ENCODE measurements at regions not wholly inside any gene's neighbourhood (a gene's known extent, or its start where the extent isn't known, plus 50 kb on each side); places are given as distances from the start of the nearest gene placed in this dataset.

GRCh38 chr1:96552451-96552850 lies 169.1 kb upstream of the PTBP2 start:
- no peak for TF ChIP-seq CTCF (IDR thresholded peaks at IDR 0.05)
- no peaks in the 10 kb centered on the region for H3K36me3 Mint-ChIP-seq (ENCODE audit: low read depth)
- no peaks in the 10 kb centered on the region for H3K9me3 Mint-ChIP-seq
- intact Hi-C loops (cut with DNase I, micrococcal nuclease): no loop called here
- H3K4me3 Mint-ChIP-seq: no peak overlapping the region
- no peaks in the 10 kb centered on the region for H3K4me1 ChIP-seq (ENCODE audit: insufficient read depth, low read length)
- no peaks in the 10 kb centered on the region for H3K9me3 ChIP-seq (ENCODE audit: control insufficient read depth in 1 of 2, insufficient read depth in 1 of 2, low read length in 2 of 2)
- POLR2A ChIA-PET: no interaction called here
- ATAC-seq (ENCODE audit: poor library complexity) (no peak), DNase-seq (no peak)
- H3K27ac ChIP-seq (ENCODE audit: low read depth in 1 of 2, low read length in 2 of 2): no peak overlapping the region
- CTCF ChIA-PET: no interaction called here
- H3K27me3 ChIP-seq (ENCODE audit: control insufficient read depth in 1 of 2, insufficient read depth in 2 of 2, low read length in 2 of 2): no peaks in the 10 kb centered on the region
- no peaks in the 10 kb centered on the region for H3K4me1 Mint-ChIP-seq (ENCODE audit: low read depth)
- H3K27me3 Mint-ChIP-seq: no peaks in the 10 kb centered on the region
- H3K27ac Mint-ChIP-seq: no peak overlapping the region
- no peak overlapping the region for H3K4me3 ChIP-seq (ENCODE audit: low read length)
- no peaks in the 10 kb centered on the region for H3K36me3 ChIP-seq (ENCODE audit: insufficient read depth, low read length)

GRCh38 chr1:96553811-96554210 lies 167.8 kb upstream of the PTBP2 start:
- POLR2A ChIA-PET: no interaction called here
- Histone ChIP-seq H3K4me1 (ENCODE audit: insufficient read depth, low read length) (no peaks in the 10 kb centered on the region), H3K27ac (ENCODE audit: low read depth in 1 of 2, low read length in 2 of 2) (no peak overlapping the region), H3K9me3 (ENCODE audit: control insufficient read depth in 1 of 2, insufficient read depth in 1 of 2, low read length in 2 of 2) (no peaks in the 10 kb centered on the region), H3K4me3 (ENCODE audit: low read length) (no peak overlapping the region), H3K27me3 (ENCODE audit: control insufficient read depth in 1 of 2, insufficient read depth in 2 of 2, low read length in 2 of 2) (no peaks in the 10 kb centered on the region), H3K36me3 (ENCODE audit: insufficient read depth, low read length) (no peaks in the 10 kb centered on the region)
- DNase-seq (no peak), ATAC-seq (ENCODE audit: poor library complexity) (no peak)
- intact Hi-C loops (cut with DNase I, micrococcal nuclease): no loop called here
- CTCF ChIA-PET: no interaction called here
- H3K9me3 Mint-ChIP-seq: no peaks in the 10 kb centered on the region
- no peak overlapping the region for H3K4me3 Mint-ChIP-seq
- H3K27me3 Mint-ChIP-seq: no peaks in the 10 kb centered on the region
- H3K4me1 Mint-ChIP-seq (ENCODE audit: low read depth): no peaks in the 10 kb centered on the region
- TF ChIP-seq CTCF (IDR thresholded peaks at IDR 0.05): no peak
- H3K27ac Mint-ChIP-seq: no peak overlapping the region
- H3K36me3 Mint-ChIP-seq (ENCODE audit: low read depth): no peaks in the 10 kb centered on the region

GRCh38 chr1:96554364-96554763 lies 167.2 kb upstream of the PTBP2 start:
- H3K27ac Mint-ChIP-seq: no peak overlapping the region
- no peaks in the 10 kb centered on the region for H3K4me1 Mint-ChIP-seq (ENCODE audit: low read depth)
- H3K9me3 ChIP-seq (ENCODE audit: control insufficient read depth in 1 of 2, insufficient read depth in 1 of 2, low read length in 2 of 2): no peaks in the 10 kb centered on the region
- no peak for ATAC-seq (ENCODE audit: poor library complexity)
- DNase-seq: no peak
- intact Hi-C loops (cut with DNase I, micrococcal nuclease): no loop called here
- H3K27me3 Mint-ChIP-seq: no peaks in the 10 kb centered on the region
- H3K36me3 ChIP-seq (ENCODE audit: insufficient read depth, low read length): no peaks in the 10 kb centered on the region
- H3K27ac ChIP-seq (ENCODE audit: low read depth in 1 of 2, low read length in 2 of 2): no peak overlapping the region
- H3K27me3 ChIP-seq (ENCODE audit: control insufficient read depth in 1 of 2, insufficient read depth in 2 of 2, low read length in 2 of 2): no peaks in the 10 kb centered on the region
- CTCF ChIA-PET: no interaction called here
- no peak overlapping the region for H3K4me3 Mint-ChIP-seq
- H3K9me3 Mint-ChIP-seq: no peaks in the 10 kb centered on the region
- H3K36me3 Mint-ChIP-seq (ENCODE audit: low read depth): no peaks in the 10 kb centered on the region
- TF ChIP-seq CTCF (IDR thresholded peaks at IDR 0.05): no peak
- POLR2A ChIA-PET: no interaction called here
- H3K4me3 ChIP-seq (ENCODE audit: low read length): no peak overlapping the region
- no peaks in the 10 kb centered on the region for H3K4me1 ChIP-seq (ENCODE audit: insufficient read depth, low read length)
